ENCODE measurements at regions not wholly inside any gene's neighbourhood (a gene's known extent, or its start where the extent isn't known, plus 50 kb on each side); places are given as distances from the start of the nearest gene placed in this dataset.

- Histone ChIP-seq H3K4me1 (ENCODE audit: insufficient read depth, low read length, poor library complexity, severe bottlenecking) (no peaks in the 10 kb centered on the region), H3K4me2 (ENCODE audit: low read length) (no peak overlapping the region), H3K4me3 (ENCODE audit: low read depth, low read length, poor library complexity, severe bottlenecking) (no peak overlapping the region), H2AFZ (ENCODE audit: low read length) (no peak overlapping the region), H3K9me2 (ENCODE audit: insufficient read depth, low read length) (no peaks in the 10 kb centered on the region), H3K9me3 (ENCODE audit: low read length) (no peaks in the 10 kb centered on the region), H3K79me2 (ENCODE audit: insufficient read depth, low read depth, low read length) (no peaks in the 10 kb centered on the region), H3K27ac (ENCODE audit: low read depth, low read length, poor library complexity, severe bottlenecking) (no peak overlapping the region), H3K36me3 (ENCODE audit: insufficient read depth, low read length) (no peaks in the 10 kb centered on the region), H4K20me1 (ENCODE audit: insufficient read depth, low read length) (no peaks in the 10 kb centered on the region)
- intact Hi-C loops (cut with micrococcal nuclease; ENCODE audit: unreplicated experiment), result no loop called here
- DNase-seq (ENCODE audit: low spot score), result no peak
- TF ChIP-seq CTCF (conservative IDR thresholded peaks at IDR 0.05; ENCODE audit: low read length) (no peak), EZH2phosphoT487 (IDR thresholded peaks at IDR 0.05; ENCODE audit: borderline replicate concordance, low read depth, low read length) (no peak)
- ChIA-PET POLR2A (no interaction called here), CTCF (ENCODE audit: unreplicated experiment) (no interaction called here)
- no TSS peak for BruUV-seq (replicated peaks)
These were observed 165.2 kb upstream of the CMC1 start for GRCh38 chr3:28076246-28076645.

DNA sequence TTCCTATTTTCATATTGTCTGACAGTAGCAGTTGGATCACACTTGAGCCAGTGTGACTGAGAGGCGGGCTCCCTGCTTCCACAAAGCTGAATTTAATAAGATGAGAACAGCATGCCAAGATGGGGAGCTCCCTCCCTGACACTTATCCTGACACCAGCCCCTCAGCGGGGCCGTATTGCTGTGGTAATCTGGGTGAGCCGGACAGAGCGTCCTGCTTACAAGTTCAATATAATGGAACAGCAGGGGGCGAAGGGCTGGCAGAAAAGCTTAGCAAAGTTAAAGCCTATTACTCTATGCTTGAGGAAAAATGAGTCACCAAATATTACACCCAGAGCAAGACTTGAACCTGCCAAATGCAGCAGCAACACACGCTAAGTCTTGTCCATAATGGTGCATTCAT is 163.8 kb upstream of the CMC1 start:
- CTCF ChIA-PET (ENCODE audit: unreplicated experiment), result no interaction called here

GRCh38 chr3:28078536-28078935 is 162.9 kb upstream of the CMC1 start:
- Histone ChIP-seq H3K79me2 (ENCODE audit: insufficient read depth, low read depth, low read length) (no peaks in the 10 kb centered on the region), H4K20me1 (ENCODE audit: insufficient read depth, low read length) (no peaks in the 10 kb centered on the region), H3K4me3 (ENCODE audit: low read depth, low read length, poor library complexity, severe bottlenecking) (no peak overlapping the region), H3K27ac (ENCODE audit: low read depth, low read length, poor library complexity, severe bottlenecking) (no peak overlapping the region), H3K9me2 (ENCODE audit: insufficient read depth, low read length) (no peaks in the 10 kb centered on the region), H3K9me3 (ENCODE audit: low read length) (no peaks in the 10 kb centered on the region), H2AFZ (ENCODE audit: low read length) (no peak overlapping the region), H3K4me2 (ENCODE audit: low read length) (no peak overlapping the region), H3K4me1 (ENCODE audit: insufficient read depth, low read length, poor library complexity, severe bottlenecking) (no peaks in the 10 kb centered on the region), H3K36me3 (ENCODE audit: insufficient read depth, low read length) (no peaks in the 10 kb centered on the region)
- intact Hi-C loops (cut with micrococcal nuclease; ENCODE audit: unreplicated experiment), result no loop called here
- no peak for DNase-seq (ENCODE audit: low spot score)
- TF ChIP-seq CTCF (conservative IDR thresholded peaks at IDR 0.05; ENCODE audit: low read length), result no peak
- no peak for TF ChIP-seq EZH2phosphoT487 (IDR thresholded peaks at IDR 0.05; ENCODE audit: borderline replicate concordance, low read depth, low read length)
- POLR2A ChIA-PET, result interaction anchor here (0.6 kb wide), 1 partner anchor 632 kb away, joined by 4 read pairs; no protein-coding TSS in a partner anchor
- CTCF ChIA-PET (ENCODE audit: unreplicated experiment), result no interaction called here
- BruUV-seq (replicated peaks), result no TSS peak

More for the DNA sequence above, 163.8 kb upstream of the CMC1 start:
- Histone ChIP-seq H3K36me3 (ENCODE audit: insufficient read depth, low read length) (no peaks in the 10 kb centered on the region), H2AFZ (ENCODE audit: low read length) (no peak overlapping the region), H3K9me3 (ENCODE audit: low read length) (no peaks in the 10 kb centered on the region), H3K27ac (ENCODE audit: low read depth, low read length, poor library complexity, severe bottlenecking) (no peak overlapping the region), H3K4me3 (ENCODE audit: low read depth, low read length, poor library complexity, severe bottlenecking) (no peak overlapping the region), H3K4me2 (ENCODE audit: low read length) (no peak overlapping the region), H3K9me2 (ENCODE audit: insufficient read depth, low read length) (no peaks in the 10 kb centered on the region), H3K79me2 (ENCODE audit: insufficient read depth, low read depth, low read length) (no peaks in the 10 kb centered on the region), H3K4me1 (ENCODE audit: insufficient read depth, low read length, poor library complexity, severe bottlenecking) (no peaks in the 10 kb centered on the region), H4K20me1 (ENCODE audit: insufficient read depth, low read length) (no peaks in the 10 kb centered on the region)
- TF ChIP-seq CTCF (conservative IDR thresholded peaks at IDR 0.05; ENCODE audit: low read length), result no peak
- no peak for TF ChIP-seq EZH2phosphoT487 (IDR thresholded peaks at IDR 0.05; ENCODE audit: borderline replicate concordance, low read depth, low read length)
- BruUV-seq (replicated peaks), result no TSS peak
- intact Hi-C loops (cut with micrococcal nuclease; ENCODE audit: unreplicated experiment), result no loop called here
- POLR2A ChIA-PET, result no interaction called here
- DNase-seq (ENCODE audit: low spot score), result no peak
